Kidney (tissue), 13 donors: ENCODE measurements at regions not wholly inside any gene's neighbourhood (a gene's known extent, or its start where the extent isn't known, plus 50 kb on each side); places are given as distances from the start of the nearest gene placed in this dataset.

Experiments used
- DNase-seq, 5 donors: peaks; one replicate each; pipeline ENCODE4 v3.0.0-alpha.2; 2013 to 2020
- FAIRE-seq: peaks from 2 replicates; lab custom pipeline; 2012; peaks lifted over from hg19 to GRCh38; lab: Jason Lieb, UNC
- H3K27ac ChIP-seq, 2 donors: one replicate each; pipeline ENCODE4 v1.7.0; 2013; ENCODE audit warnings: low read depth in 2 of 2, low read length in 2 of 2, inconsistent platforms in 1 of 2
- H3K27me3 ChIP-seq: one replicate; pipeline ENCODE4 v1.7.1; 2013; ENCODE audit warnings: low read length, inconsistent platforms; ENCODE audit not compliant: control insufficient read depth, insufficient read depth
- H3K36me3 ChIP-seq, 3 donors: one replicate each; pipeline versions ENCODE4 v1.7.0 to v1.7.1; 2013; ENCODE audit warnings: low read length in 3 of 3, control low read depth in 1 of 3, inconsistent platforms in 1 of 3; ENCODE audit not compliant: insufficient read depth in 3 of 3, control insufficient read depth in 2 of 3
- H3K4me1 ChIP-seq, 3 donors: one replicate each; pipeline versions ENCODE4 v1.7.0 to v1.7.1; 2013; ENCODE audit warnings: low read length in 3 of 3, inconsistent platforms in 1 of 3, low read depth in 1 of 3; ENCODE audit not compliant: control insufficient read depth in 2 of 3, insufficient read depth in 2 of 3
- H3K4me3 ChIP-seq, 3 donors: one replicate each; pipeline versions ENCODE4 v1.7.0 to v1.8.1; 2013; ENCODE audit warnings: low read length in 3 of 3, control low read depth in 1 of 3, inconsistent platforms in 1 of 3
- H3K9ac ChIP-seq, 3 donors: one replicate each; pipeline versions ENCODE4 v1.7.0 to v1.7.1; 2013; ENCODE audit warnings: low read length in 3 of 3, control low read depth in 1 of 3, inconsistent platforms in 1 of 3
- H3K9me3 ChIP-seq, 3 donors: one replicate each; pipeline versions ENCODE4 v1.7.0 to v1.7.1; 2013; ENCODE audit warnings: low read length in 3 of 3, control low read depth in 1 of 3, inconsistent platforms in 1 of 3; ENCODE audit not compliant: control insufficient read depth in 2 of 3, insufficient read depth in 1 of 3
- intact Hi-C: fragments of 100-400 bp; cut with DNase I; formaldehyde crosslinking; loops from one replicate; pipeline ENCODE4 v1.11.1; 2022
- TF ChIP-seq, protein P1 (sequence below): IDR thresholded peaks from 3 replicates; pipeline ENCODE4 v1.5.1; 2012; ENCODE audit warnings: mild to moderate bottlenecking, moderate library complexity, borderline replicate concordance; ENCODE audit not compliant: insufficient read depth; ENCODE audit errors: extremely low read depth
- donor health status: control.
- donor health status: control.
- donor health status: control.
- donor health status: control.
- donor health status: control.
- donor health status: DM: yes; HTN: yes; CAD: no.
- donor health status: Normal renal cell carcinoma (clear cell type).

DNA sequence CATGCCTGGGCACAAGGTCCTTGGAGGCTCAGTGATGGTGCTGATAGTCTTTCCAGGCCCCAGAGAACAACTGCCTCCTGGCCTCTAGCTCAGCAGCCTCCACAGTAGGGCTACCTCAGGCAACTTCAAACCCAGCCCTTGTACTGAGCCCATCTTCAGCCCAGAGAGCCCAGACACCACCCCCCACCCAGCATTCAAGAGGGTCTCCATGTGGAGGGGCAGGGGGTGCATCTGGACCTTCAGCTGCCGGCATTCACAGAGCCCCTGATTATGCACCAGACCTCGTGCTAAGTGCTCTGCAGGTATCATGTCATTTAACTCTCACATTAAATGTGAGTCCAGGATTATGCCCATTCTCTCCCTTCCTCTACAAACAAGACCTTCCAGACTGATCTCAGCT is 197.0 kb upstream of the ZC3H12A start:
- Histone ChIP-seq H3K27me3 (no peaks in the 10 kb centered on the region), H3K9ac (no peak overlapping the region), H3K36me3 (no peaks in the 10 kb centered on the region), H3K4me3 (no peak overlapping the region), H3K9me3 (peaks cover 0 to 12% (median 0%) of the 10 kb centered on the region in 3 donors), H3K27ac (no peak overlapping the region), H3K4me1 (no peaks in the 10 kb centered on the region)
- intact Hi-C loops: no loop called here
- DNase-seq (no peak), FAIRE-seq (no peak)
- TF ChIP-seq, protein P1, sequence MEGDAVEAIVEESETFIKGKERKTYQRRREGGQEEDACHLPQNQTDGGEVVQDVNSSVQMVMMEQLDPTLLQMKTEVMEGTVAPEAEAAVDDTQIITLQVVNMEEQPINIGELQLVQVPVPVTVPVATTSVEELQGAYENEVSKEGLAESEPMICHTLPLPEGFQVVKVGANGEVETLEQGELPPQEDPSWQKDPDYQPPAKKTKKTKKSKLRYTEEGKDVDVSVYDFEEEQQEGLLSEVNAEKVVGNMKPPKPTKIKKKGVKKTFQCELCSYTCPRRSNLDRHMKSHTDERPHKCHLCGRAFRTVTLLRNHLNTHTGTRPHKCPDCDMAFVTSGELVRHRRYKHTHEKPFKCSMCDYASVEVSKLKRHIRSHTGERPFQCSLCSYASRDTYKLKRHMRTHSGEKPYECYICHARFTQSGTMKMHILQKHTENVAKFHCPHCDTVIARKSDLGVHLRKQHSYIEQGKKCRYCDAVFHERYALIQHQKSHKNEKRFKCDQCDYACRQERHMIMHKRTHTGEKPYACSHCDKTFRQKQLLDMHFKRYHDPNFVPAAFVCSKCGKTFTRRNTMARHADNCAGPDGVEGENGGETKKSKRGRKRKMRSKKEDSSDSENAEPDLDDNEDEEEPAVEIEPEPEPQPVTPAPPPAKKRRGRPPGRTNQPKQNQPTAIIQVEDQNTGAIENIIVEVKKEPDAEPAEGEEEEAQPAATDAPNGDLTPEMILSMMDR: no peak

DNA sequence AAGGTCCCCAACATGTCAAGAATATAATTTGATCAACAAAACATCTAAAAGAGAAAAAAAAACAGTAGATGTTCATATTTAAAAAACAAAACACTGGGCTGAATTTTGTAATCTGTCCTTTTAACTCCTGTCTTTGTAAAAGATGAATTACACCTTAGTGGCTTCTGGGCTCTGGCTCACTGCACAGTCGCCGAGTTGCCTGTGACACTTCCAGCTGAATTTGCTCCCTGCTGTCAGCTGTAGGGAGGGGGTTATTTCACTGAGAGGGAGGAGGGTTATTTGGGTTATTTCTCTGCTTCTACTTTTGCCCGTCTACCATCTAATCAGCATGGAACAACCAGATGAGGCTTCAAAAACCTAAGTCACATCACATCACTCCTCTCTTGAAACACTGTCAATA is 193.0 kb upstream of the ZC3H12A start:
- no peaks in the 10 kb centered on the region for H3K36me3 ChIP-seq
- no peak for FAIRE-seq

DNA sequence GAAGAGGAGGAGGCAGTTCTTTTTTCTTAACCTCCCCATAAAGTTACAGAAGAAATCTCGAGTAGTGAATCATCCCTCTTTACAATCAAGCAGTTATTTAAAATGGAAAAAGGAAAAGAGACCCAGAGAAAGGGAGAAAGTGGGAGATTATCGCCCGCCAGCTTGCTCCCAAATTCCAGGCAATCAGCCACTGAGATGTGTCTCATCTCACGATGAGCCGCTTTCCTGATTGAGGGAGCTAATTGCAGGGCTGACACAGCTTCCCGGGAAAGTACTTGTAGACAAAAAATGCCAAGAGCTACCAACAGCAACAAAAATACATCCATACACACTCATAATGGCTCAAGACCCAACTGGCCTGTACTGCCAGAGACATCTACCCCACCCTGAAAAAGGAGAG is 191.6 kb upstream of the ZC3H12A start:
- H3K27ac ChIP-seq: no peak overlapping the region
- no peak for FAIRE-seq
- no peak for DNase-seq
- H3K27me3 ChIP-seq: no peaks in the 10 kb centered on the region
- intact Hi-C loops: no loop called here
- H3K9ac ChIP-seq: no peak overlapping the region
- peaks cover 0 to 14% (median 0%) of the 10 kb centered on the region in 3 donors for H3K9me3 ChIP-seq
- TF ChIP-seq, protein P1: no peak
- no peaks in the 10 kb centered on the region for H3K4me1 ChIP-seq
- H3K36me3 ChIP-seq: no peaks in the 10 kb centered on the region
- no peak overlapping the region for H3K4me3 ChIP-seq

More for the DNA sequence above, 193.0 kb upstream of the ZC3H12A start:
- Histone ChIP-seq H3K9ac (no peak overlapping the region), H3K4me3 (no peak overlapping the region), H3K27ac (no peak overlapping the region), H3K9me3 (peaks cover 0 to 14% (median 0%) of the 10 kb centered on the region in 3 donors), H3K27me3 (no peaks in the 10 kb centered on the region), H3K4me1 (no peaks in the 10 kb centered on the region)
- DNase-seq: no peak
- intact Hi-C loops: no loop called here
- TF ChIP-seq, protein P1: no peak

DNA sequence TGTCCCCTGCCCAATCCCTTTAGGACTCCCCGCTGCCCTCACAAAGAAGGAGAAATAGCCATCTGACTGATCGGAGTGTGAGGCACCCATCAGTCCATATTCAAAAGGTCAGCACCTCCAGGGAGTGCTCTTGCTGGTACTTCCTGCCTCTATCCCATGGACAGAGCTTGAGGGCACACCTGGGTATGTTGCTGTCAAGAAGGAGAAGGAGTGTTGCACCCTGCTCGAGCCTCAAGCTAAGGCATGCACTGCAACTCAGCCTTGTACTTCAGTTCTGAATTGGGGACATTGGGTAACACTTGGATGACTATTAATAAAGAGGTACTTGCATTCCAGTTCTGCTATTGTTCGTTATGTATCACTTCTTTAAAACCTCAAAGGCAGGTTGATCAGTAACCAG is 190.3 kb upstream of the ZC3H12A start:
- TF ChIP-seq, protein P1: no peak
- no peak for DNase-seq
- no peaks in the 10 kb centered on the region for H3K36me3 ChIP-seq
- no peak overlapping the region for H3K9ac ChIP-seq
- no peaks in the 10 kb centered on the region for H3K27me3 ChIP-seq
- no peak overlapping the region for H3K4me3 ChIP-seq
- intact Hi-C loops: no loop called here
- H3K4me1 ChIP-seq: no peaks in the 10 kb centered on the region
- no peak for FAIRE-seq
- peaks cover 0 to 14% (median 0%) of the 10 kb centered on the region in 3 donors for H3K9me3 ChIP-seq
- H3K27ac ChIP-seq: no peak overlapping the region
